Activated T-helper 1 cell treated with anti-CD3 and anti-CD28 coated beads, Interleukin-12 subunit alpha, Interleukin-12 subunit beta, Interleukin-2, Interleukin-4 antibody, amounts not matched to agents 30 ng/mL and 10 ng/mL and 1 ng/mL, durations not matched to agents 14 hours and 24 hours and 36 hours (primary cell): ENCODE measurements at regions not wholly inside any gene's neighbourhood (a gene's known extent, or its start where the extent isn't known, plus 50 kb on each side); places are given as distances from the start of the nearest gene placed in this dataset.

Experiments used
- DNase-seq: peaks from one replicate; pipeline ENCODE4 v3.0.0; 2021; ENCODE audit warnings: low spot score
- H3K27ac Mint-ChIP-seq: one replicate; pipeline ENCODE4 v1.8.0; 2021; ENCODE audit warnings: mild to moderate bottlenecking, mixed read lengths
- H3K27me3 Mint-ChIP-seq: one replicate; pipeline ENCODE4 v1.8.0; 2022; ENCODE audit warnings: mild to moderate bottlenecking, moderate library complexity, mixed read lengths; ENCODE audit not compliant: insufficient read depth
- H3K36me3 Mint-ChIP-seq: one replicate; pipeline ENCODE4 v1.8.0; 2021; ENCODE audit warnings: low read depth, mixed read lengths
- H3K4me1 Mint-ChIP-seq: one replicate; pipeline ENCODE4 v1.8.0; 2021; ENCODE audit warnings: low read depth, mixed read lengths
- H3K4me3 Mint-ChIP-seq: one replicate; pipeline ENCODE4 v1.8.0; 2021; ENCODE audit warnings: mild to moderate bottlenecking, moderate library complexity, mixed read lengths
- H3K9me3 Mint-ChIP-seq: one replicate; pipeline ENCODE4 v1.8.0; 2021; ENCODE audit warnings: mixed read lengths
- intact Hi-C: fragments of 100-400 bp; cut with micrococcal nuclease; formaldehyde crosslinking; loops from one replicate; pipeline ENCODE4 v1.15.1; 2024

GRCh38 chr10:119996944-119997343, 104.4 kb downstream of the SEC23IP start:
- no peak overlapping the region for H3K4me3 Mint-ChIP-seq
- H3K4me1 Mint-ChIP-seq: no peaks in the 10 kb centered on the region
- intact Hi-C loops: no loop called here
- DNase-seq: no peak
- peaks cover 15% of the 10 kb centered on the region for H3K9me3 Mint-ChIP-seq
- H3K27me3 Mint-ChIP-seq: no peaks in the 10 kb centered on the region
- no peak overlapping the region for H3K27ac Mint-ChIP-seq
- no peaks in the 10 kb centered on the region for H3K36me3 Mint-ChIP-seq

DNA sequence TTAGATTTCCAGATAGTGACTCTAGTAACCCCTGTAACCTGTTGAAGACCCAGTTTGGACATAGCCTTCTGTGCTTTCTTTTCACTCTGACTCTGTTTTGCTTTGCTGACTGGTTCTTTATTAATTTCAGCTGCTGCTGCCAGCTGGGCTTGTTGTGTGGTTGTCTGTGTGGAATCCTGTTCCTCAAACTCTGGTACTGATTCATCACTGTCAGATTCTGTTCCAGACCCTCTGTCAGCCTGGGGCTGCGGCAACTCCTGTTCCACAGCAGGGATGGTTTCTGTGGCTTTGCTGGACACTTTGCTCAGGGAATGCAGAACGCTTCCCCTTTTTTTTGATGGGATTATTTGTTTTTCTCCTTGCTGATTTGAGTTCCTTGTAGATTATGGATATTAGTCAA, 104.9 kb downstream of the SEC23IP start:
- Mint-ChIP-seq H3K4me3 (no peak overlapping the region), H3K27ac (no peak overlapping the region), H3K4me1 (no peaks in the 10 kb centered on the region), H3K36me3 (no peaks in the 10 kb centered on the region), H3K9me3 (peaks cover 15% of the 10 kb centered on the region), H3K27me3 (no peaks in the 10 kb centered on the region)
- no peak for DNase-seq
- intact Hi-C loops: no loop called here

DNA sequence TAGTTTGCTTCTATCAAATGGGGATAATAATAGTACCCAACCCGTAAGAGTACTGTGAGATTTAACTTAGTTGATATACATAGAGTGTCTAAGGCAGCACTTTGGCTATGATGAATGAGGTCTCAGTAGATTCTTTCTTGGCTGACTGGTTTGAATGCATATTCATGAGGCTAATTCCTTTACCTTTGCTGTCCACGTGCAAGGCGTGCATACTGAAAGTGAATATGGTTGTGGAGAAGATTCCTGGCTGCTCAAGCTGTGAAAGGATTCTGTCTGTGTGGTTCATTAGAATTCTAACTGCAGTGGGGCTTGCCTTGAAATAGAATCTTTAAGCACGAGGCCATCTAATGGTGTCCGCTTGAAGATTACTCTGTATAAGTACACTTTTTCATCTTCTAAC, 110.3 kb downstream of the SEC23IP start:
- H3K27ac Mint-ChIP-seq: no peak overlapping the region
- no peaks in the 10 kb centered on the region for H3K9me3 Mint-ChIP-seq
- H3K4me1 Mint-ChIP-seq: no peaks in the 10 kb centered on the region
- H3K27me3 Mint-ChIP-seq: peaks cover 3% of the 10 kb centered on the region
- no peak for DNase-seq
- H3K36me3 Mint-ChIP-seq: no peaks in the 10 kb centered on the region
- no peak overlapping the region for H3K4me3 Mint-ChIP-seq
- intact Hi-C loops: no loop called here

- Mint-ChIP-seq H3K9me3 (no peaks in the 10 kb centered on the region), H3K27me3 (peaks cover 3% of the 10 kb centered on the region), H3K4me3 (no peak overlapping the region), H3K36me3 (no peaks in the 10 kb centered on the region), H3K27ac (no peak overlapping the region), H3K4me1 (no peaks in the 10 kb centered on the region)
- intact Hi-C loops: no loop called here
- DNase-seq: no peak
Measured at GRCh38 chr10:120005207-120006201, 113.0 kb downstream of the SEC23IP start.

DNA sequence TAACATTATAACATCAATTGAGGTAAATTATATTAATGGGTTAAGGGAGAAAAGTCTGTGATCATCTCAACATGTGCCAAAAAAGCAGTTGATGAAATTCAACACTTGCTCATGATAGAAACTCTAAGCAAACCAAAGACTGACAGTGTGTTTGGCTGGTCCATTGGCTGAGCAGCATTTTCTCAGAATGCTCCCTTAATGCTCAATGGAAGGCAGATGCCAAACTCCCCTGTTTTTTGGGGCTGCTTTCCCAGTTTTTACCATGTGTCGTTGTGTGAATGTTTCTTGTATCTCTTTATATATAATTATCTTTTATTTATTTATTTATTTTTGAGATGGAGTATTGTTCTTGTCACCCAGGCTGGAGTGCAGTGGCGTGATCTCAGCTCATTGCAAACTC, 114.7 kb downstream of the SEC23IP start:
- peaks cover 3% of the 10 kb centered on the region for H3K27me3 Mint-ChIP-seq

DNA sequence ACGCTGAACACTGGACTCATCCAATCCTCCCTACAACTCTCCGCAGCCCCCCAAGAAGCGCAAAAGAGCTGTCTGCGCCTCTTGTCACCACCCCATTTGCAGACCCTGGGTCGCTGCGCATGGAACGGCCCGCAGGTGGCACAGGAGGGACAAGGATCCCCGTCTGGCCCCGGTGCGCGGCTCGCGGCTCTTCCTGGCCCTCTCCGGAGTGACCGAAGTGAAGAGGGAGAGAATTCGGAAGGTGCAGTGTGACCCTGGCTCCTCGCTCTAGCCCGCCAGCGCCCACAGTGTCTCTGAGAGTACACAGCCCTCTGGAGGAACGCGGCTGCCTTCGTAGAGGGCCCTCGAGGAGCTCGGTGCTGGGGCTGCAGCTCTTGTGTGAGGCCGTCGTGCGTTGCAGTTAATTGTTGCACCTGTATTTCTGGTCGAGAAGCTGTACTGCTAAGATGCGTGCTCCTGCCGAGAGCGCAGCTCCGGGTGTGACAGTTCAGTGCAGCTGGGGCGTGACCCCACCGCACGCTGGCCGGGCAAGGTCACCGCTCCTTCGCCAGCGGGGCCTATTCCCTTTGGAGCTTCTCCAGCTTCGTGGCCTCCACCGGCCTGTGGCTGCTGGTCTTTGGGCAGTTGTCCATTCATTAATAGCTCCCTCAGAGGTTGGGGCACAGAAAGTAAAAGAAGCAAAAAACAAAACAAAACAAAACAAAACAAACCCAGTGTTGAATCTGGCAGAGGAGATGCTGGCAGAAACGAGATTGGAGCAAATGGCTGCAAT, 119.0 kb downstream of the SEC23IP start:
- H3K4me3 Mint-ChIP-seq: no peak overlapping the region
- H3K9me3 Mint-ChIP-seq: no peaks in the 10 kb centered on the region
- peaks cover 9% of the 10 kb centered on the region for H3K27me3 Mint-ChIP-seq
- H3K27ac Mint-ChIP-seq: no peak overlapping the region
- no peaks in the 10 kb centered on the region for H3K36me3 Mint-ChIP-seq
- DNase-seq: no peak
- H3K4me1 Mint-ChIP-seq: no peaks in the 10 kb centered on the region
- intact Hi-C loops: no loop called here

More for the DNA sequence above, 114.7 kb downstream of the SEC23IP start:
- H3K4me3 Mint-ChIP-seq: no peak overlapping the region
- no peaks in the 10 kb centered on the region for H3K36me3 Mint-ChIP-seq
- no peaks in the 10 kb centered on the region for H3K4me1 Mint-ChIP-seq
- H3K27ac Mint-ChIP-seq: no peak overlapping the region
- H3K9me3 Mint-ChIP-seq: no peaks in the 10 kb centered on the region
- no peak for DNase-seq
- intact Hi-C loops: no loop called here

GRCh38 chr10:120012131-120012400, 119.5 kb downstream of the SEC23IP start:
- Mint-ChIP-seq H3K27me3 (peaks cover 6% of the 10 kb centered on the region), H3K36me3 (no peaks in the 10 kb centered on the region), H3K27ac (no peak overlapping the region), H3K4me1 (no peaks in the 10 kb centered on the region), H3K4me3 (no peak overlapping the region), H3K9me3 (no peaks in the 10 kb centered on the region)
- intact Hi-C loops: no loop called here
- DNase-seq: no peak

DNA sequence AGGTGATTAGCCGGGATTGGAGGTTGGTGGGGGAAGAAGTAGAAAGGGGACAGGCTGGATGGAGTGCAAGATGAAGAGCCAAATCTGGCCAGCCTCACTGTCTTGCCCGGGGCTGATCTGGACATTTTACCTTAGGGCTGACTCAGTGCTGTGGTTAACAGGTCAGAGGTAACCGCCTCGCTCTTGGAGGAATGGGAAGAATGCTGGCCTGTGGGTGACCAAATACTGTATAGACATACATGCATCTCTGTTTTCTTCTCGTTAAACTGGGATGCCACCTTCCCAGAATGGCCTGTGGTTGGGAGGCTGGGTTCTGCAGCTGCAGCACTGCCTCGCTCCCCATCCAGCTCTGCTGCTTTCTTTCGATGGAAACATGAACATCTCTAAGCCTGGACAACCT, 120.0 kb downstream of the SEC23IP start:
- intact Hi-C loops: no loop called here
- H3K27me3 Mint-ChIP-seq: peaks cover 5% of the 10 kb centered on the region
- H3K4me3 Mint-ChIP-seq: no peak overlapping the region
- no peaks in the 10 kb centered on the region for H3K36me3 Mint-ChIP-seq
- no peaks in the 10 kb centered on the region for H3K9me3 Mint-ChIP-seq
- H3K27ac Mint-ChIP-seq: no peak overlapping the region
- no peaks in the 10 kb centered on the region for H3K4me1 Mint-ChIP-seq
- DNase-seq: no peak

- Mint-ChIP-seq H3K9me3 (no peaks in the 10 kb centered on the region), H3K27ac (no peak overlapping the region), H3K27me3 (peaks cover 5% of the 10 kb centered on the region), H3K4me1 (no peaks in the 10 kb centered on the region), H3K36me3 (no peaks in the 10 kb centered on the region), H3K4me3 (no peak overlapping the region)
- no peak for DNase-seq
- intact Hi-C loops: no loop called here
Measured at GRCh38 chr10:120014031-120014430, 121.5 kb downstream of the SEC23IP start.

DNA sequence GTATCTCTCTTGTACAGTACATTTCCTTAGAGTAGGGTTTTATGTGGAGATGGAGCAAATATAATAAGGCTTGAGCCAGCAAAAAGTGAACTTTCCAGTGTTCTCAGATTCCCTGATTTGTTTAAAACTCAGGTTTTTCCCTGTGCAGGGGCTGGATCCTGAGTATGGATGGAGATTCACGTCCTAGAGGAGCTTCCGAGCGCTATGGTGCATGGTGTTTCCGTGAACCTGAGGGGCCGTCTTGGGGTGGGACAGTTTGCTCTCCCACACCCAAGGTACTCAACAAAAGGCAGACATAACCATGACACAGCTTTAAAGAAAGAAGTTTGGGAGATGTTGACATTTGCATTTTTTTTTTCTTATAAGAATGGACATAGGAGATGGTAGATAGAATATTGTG, 122.5 kb downstream of the SEC23IP start:
- Mint-ChIP-seq H3K36me3 (no peaks in the 10 kb centered on the region), H3K9me3 (no peaks in the 10 kb centered on the region), H3K27ac (no peak overlapping the region), H3K4me3 (no peak overlapping the region), H3K27me3 (peaks cover 12% of the 10 kb centered on the region), H3K4me1 (no peaks in the 10 kb centered on the region)
- intact Hi-C loops: no loop called here
- no peak for DNase-seq

GRCh38 chr10:120016906-120017305, 124.4 kb downstream of the SEC23IP start:
- no peaks in the 10 kb centered on the region for H3K36me3 Mint-ChIP-seq
- intact Hi-C loops: no loop called here
- DNase-seq: no peak
- H3K27ac Mint-ChIP-seq: no peak overlapping the region
- H3K4me1 Mint-ChIP-seq: no peaks in the 10 kb centered on the region
- no peak overlapping the region for H3K4me3 Mint-ChIP-seq
- H3K27me3 Mint-ChIP-seq: peaks cover 14% of the 10 kb centered on the region
- no peaks in the 10 kb centered on the region for H3K9me3 Mint-ChIP-seq

DNA sequence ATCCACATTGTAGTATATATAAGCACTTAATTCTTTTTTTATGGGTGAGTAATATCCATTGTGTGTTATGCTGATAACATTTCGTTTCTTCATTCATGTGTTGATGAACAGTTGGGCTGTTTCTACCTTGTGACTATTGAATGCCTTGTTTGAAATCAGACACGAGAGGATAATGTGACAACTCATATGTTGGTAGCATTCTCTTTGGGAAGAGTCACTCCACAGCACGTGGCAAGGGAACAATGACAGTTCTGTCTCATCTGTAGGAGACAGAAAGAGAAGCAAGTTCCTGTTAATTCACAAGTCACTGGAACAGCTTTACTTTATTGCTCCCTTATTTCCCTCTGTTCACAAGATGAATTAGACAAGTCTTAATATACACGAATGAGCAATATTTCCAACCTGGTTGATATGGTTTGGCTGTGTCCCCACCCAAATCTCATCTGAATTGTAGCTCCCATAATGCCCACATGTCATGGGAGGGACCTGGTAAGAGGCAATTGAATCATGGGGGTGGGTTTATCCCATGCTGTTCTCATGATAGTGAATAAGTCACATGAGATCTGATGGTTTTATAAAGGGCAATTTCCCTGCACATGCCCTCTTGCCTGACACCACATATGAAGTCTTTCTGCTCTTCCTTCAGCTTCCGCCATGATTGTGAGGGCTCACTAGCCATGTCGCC, 125.3 kb downstream of the SEC23IP start:
- DNase-seq: no peak
- Mint-ChIP-seq H3K4me3 (no peak overlapping the region), H3K27ac (no peak overlapping the region), H3K9me3 (no peaks in the 10 kb centered on the region), H3K4me1 (no peaks in the 10 kb centered on the region), H3K27me3 (peaks cover 12% of the 10 kb centered on the region), H3K36me3 (no peaks in the 10 kb centered on the region)
- intact Hi-C loops: no loop called here

DNA sequence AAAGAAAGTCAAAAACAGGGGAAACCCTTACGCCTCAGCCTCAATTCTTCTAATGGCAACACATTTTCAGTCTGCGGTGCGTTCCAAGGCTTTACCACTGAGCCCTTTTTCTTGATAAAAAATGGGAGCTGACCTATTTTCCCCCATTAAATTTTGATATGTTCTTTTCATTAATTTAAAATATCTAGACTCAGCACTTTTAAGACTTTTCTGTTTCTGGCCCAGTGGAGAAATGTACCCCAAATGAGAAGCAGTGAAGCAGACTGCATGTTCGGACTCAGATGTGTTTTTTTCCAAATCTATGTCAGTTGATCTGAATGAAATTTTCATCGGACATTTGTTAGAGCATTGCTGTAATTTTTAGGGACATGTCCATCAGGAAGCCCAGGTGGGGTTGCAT, 126.2 kb downstream of the SEC23IP start:
- intact Hi-C loops: no loop called here
- DNase-seq: no peak
- H3K4me1 Mint-ChIP-seq: no peaks in the 10 kb centered on the region
- H3K27ac Mint-ChIP-seq: no peak overlapping the region
- peaks cover 11% of the 10 kb centered on the region for H3K27me3 Mint-ChIP-seq
- no peaks in the 10 kb centered on the region for H3K36me3 Mint-ChIP-seq
- no peak overlapping the region for H3K4me3 Mint-ChIP-seq
- no peaks in the 10 kb centered on the region for H3K9me3 Mint-ChIP-seq
